T-helper 1 cell treated with Interleukin-12 subunit alpha and Interleukin-12 subunit beta and Interleukin-4 antibody, amounts not matched to agents 30 μg/mL and 1 μg/mL, for 36 hours (primary cell): ENCODE measurements at regions not wholly inside any gene's neighbourhood (a gene's known extent, or its start where the extent isn't known, plus 50 kb on each side); places are given as distances from the start of the nearest gene placed in this dataset.

ENCODE experiments used
- H3K27ac Mint-ChIP-seq: one replicate; pipeline ENCODE4 v1.8.0; 2021; ENCODE audit warnings: mild to moderate bottlenecking, mixed read lengths
- H3K27me3 Mint-ChIP-seq: one replicate; pipeline ENCODE4 v1.8.0; 2021; ENCODE audit warnings: low read depth, mixed read lengths
- H3K36me3 Mint-ChIP-seq: one replicate; pipeline ENCODE4 v1.8.0; 2021; ENCODE audit warnings: low read depth, mixed read lengths
- H3K4me1 Mint-ChIP-seq: one replicate; pipeline ENCODE4 v1.8.0; 2021; ENCODE audit warnings: low read depth, mixed read lengths
- H3K4me3 Mint-ChIP-seq: one replicate; pipeline ENCODE4 v1.8.0; 2021; ENCODE audit warnings: mild to moderate bottlenecking, moderate library complexity, mixed read lengths
- H3K9me3 Mint-ChIP-seq: one replicate; pipeline ENCODE4 v1.8.0; 2021; ENCODE audit warnings: mixed read lengths

DNA sequence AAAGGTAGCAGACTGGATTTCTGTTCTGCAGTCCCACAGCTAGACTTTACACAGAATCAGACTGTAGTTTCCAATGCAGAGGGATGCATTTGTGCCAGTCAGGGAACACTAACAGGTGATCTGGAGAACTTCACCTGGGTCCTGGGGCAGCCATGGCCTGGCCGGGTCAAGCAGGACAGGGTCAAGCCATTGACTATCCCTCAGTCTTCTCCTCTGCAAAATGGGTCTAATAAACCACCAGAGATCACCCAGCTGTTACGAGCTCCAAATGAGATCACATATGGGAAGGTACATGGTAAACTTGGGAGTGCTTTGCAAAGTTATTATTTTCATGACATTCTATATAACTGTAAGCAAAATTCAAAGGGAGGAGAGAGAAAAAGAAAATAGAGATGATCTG, 294.1 kb downstream of the CDCA7 start:
- H3K4me3 Mint-ChIP-seq, result no peak overlapping the region

DNA sequence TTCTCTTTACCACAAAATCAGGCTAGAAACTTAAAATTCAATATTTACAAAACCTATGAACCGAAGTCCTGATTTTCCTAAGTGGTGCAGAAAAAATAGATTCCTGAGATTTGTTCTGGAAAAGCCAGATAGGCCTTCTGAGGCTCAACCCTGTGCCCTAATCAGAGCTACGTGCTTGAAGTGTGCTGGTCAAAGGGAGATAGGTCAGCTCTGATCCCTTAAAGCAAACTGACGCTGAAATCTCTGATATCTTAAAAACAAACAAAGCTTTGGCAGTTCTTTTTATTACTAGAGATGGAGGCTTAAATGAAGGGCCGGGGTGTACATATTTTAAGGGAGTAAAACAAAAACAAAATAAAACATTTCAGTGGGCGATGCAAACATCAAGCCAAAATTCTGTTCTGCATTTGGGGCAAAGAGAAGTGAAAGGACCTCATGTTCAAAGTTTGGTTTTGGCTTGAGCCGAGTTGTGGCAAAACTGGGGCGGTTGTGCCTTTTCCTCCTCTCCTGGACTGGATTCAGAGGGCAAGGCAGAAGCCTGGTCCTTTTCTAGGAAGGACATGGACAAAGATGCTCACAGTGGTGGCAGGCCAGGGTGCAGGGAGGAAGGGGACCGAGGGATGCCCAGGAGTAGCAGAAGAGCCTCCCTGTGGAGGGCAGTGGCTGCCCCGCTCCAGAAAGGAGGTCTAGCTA, 295.0 kb downstream of the CDCA7 start:
- Mint-ChIP-seq H3K4me1 (no peaks in the 10 kb centered on the region), H3K36me3 (no peaks in the 10 kb centered on the region), H3K4me3 (no peak overlapping the region), H3K27me3 (peaks cover 8% of the 10 kb centered on the region), H3K27ac (no peak overlapping the region), H3K9me3 (no peaks in the 10 kb centered on the region)

More for the DNA sequence above, 294.1 kb downstream of the CDCA7 start:
- Mint-ChIP-seq H3K27me3 (peaks cover 8% of the 10 kb centered on the region), H3K9me3 (no peaks in the 10 kb centered on the region), H3K36me3 (no peaks in the 10 kb centered on the region), H3K27ac (no peak overlapping the region), H3K4me1 (no peaks in the 10 kb centered on the region)

DNA sequence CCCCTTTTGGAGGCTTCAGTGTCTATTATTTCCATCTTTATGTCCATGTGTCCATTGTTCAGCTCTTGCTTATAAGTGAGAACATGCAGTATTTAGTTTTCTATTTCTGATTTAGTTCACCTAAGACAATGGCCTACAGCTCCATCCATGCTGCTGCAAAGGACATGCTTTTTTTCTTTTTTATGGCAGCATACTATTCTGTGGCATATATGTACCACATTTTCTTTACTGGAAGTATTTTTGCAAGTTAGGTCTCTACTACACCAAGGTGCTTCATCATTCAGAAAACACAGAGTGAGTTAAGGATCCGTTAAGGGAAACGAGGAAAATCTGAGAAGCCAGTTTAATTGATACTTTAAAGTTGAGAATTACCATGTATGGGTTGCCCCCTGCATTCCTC, 297.2 kb downstream of the CDCA7 start:
- Mint-ChIP-seq H3K36me3 (no peaks in the 10 kb centered on the region), H3K4me3 (no peak overlapping the region), H3K4me1 (no peaks in the 10 kb centered on the region), H3K27me3 (no peaks in the 10 kb centered on the region), H3K9me3 (no peaks in the 10 kb centered on the region), H3K27ac (no peak overlapping the region)

DNA sequence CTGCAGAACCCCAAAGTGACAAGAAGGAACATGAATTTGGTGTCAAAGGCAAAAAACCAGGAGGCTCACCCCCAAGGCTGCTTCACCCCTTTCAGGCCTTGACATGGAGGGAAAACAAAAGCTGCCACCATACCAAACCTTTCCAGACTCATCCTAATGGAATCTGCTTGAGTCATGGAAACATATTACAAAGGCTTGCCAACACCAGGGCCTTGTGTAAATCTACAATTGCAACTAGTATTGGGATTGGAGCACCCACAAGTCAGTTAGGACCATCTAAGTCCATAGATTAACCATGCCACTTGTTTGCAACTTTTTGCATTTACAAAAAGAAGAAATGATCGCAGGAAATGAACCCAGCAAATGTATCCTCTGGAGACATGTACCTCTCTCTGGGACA, 297.6 kb downstream of the CDCA7 start:
- Mint-ChIP-seq H3K4me1 (no peaks in the 10 kb centered on the region), H3K27ac (no peak overlapping the region), H3K27me3 (no peaks in the 10 kb centered on the region), H3K9me3 (no peaks in the 10 kb centered on the region), H3K36me3 (no peaks in the 10 kb centered on the region), H3K4me3 (no peak overlapping the region)

DNA sequence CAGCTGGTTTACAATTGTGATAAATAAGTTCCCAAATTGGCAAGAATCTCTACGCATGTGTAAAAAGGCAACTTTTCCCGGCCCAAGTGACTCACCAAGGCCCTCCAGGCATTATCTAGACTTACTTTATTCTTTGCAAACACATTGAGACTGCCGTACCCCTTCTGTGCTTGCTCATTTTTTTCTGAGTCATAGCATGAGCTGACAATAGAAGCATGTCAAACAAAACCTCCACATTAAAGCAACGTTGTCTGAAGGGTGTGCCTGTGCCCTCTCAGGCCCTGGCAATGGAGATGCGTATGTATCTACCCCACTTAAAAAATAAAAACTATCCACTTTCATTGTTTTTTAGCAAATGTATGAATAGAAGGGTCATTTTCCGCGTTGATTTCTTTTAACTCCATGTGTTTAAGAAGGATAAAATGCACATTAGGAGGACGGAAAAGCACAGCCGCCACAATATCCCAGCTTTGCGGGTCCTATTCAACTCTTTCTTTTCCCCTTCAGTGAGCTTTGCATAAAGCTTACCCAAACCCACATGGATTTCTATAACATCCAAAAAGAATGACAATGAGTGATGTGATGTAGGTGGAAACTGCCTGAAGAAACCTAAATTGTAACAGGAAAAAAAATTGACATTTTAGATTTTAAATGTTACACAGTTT, 298.2 kb downstream of the CDCA7 start:
- no peaks in the 10 kb centered on the region for H3K9me3 Mint-ChIP-seq
- H3K27me3 Mint-ChIP-seq, result no peaks in the 10 kb centered on the region
- no peaks in the 10 kb centered on the region for H3K4me1 Mint-ChIP-seq
- H3K4me3 Mint-ChIP-seq, result no peak overlapping the region
- H3K27ac Mint-ChIP-seq, result no peak overlapping the region
- H3K36me3 Mint-ChIP-seq, result no peaks in the 10 kb centered on the region

DNA sequence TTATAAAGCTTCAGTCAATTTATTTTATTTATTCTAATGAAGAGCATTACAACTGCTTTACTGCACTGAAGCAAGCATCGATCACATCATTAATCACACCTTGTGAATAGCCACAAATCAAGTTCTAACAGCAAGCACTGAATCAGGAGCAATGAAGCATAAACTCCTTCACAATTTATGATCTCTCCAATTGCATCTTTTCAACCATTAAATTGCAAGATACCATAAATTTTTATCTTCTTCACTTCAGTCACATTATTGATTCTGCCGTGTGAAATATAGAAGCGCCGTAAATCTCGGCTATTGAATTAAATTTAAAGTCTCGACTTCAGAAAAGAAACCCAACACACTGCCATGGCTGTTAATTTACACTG, 298.7 kb downstream of the CDCA7 start:
- H3K36me3 Mint-ChIP-seq, result no peaks in the 10 kb centered on the region
- no peaks in the 10 kb centered on the region for H3K27me3 Mint-ChIP-seq
- no peaks in the 10 kb centered on the region for H3K4me1 Mint-ChIP-seq
- H3K9me3 Mint-ChIP-seq, result no peaks in the 10 kb centered on the region
- H3K4me3 Mint-ChIP-seq, result no peak overlapping the region
- H3K27ac Mint-ChIP-seq, result no peak overlapping the region

DNA sequence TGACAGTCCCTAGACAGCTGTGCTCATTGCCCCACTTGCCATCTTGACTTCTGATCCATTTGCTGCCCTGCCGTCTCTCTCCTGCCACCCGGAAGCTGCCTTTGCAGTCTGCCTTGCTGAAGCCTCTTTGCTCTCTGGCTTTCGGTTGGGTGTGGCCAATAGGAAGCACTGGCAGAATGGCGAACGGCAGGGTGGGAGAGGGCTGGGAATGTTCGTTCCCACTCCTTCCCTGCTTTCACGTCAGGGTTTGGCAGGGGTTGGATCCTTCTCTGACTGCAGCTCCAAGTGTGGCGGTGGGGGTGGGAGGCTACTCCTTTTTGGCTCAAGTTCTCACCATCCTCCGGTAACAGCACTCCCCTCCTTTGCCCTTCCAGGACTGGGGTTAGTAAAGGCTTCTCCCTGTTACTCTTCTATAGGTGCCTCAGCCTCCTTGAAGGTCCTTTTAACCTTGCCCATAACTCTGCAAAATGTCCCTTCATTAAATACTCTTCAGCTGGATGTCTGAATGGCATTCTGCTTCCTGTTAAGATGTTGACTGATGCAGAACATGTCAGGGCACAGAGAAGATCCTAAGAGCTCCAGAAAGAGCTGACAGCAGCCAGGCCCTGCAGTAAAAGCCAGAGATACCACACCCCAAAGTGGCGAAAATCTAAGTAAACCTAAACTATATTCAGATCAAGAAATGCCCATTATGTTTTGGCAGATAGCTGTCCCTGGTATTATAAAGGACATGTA, 299.7 kb downstream of the CDCA7 start:
- H3K4me3 Mint-ChIP-seq, result no peak overlapping the region
- H3K9me3 Mint-ChIP-seq, result no peaks in the 10 kb centered on the region
- no peak overlapping the region for H3K27ac Mint-ChIP-seq
- H3K27me3 Mint-ChIP-seq, result no peaks in the 10 kb centered on the region
- H3K36me3 Mint-ChIP-seq, result no peaks in the 10 kb centered on the region
- no peaks in the 10 kb centered on the region for H3K4me1 Mint-ChIP-seq

DNA sequence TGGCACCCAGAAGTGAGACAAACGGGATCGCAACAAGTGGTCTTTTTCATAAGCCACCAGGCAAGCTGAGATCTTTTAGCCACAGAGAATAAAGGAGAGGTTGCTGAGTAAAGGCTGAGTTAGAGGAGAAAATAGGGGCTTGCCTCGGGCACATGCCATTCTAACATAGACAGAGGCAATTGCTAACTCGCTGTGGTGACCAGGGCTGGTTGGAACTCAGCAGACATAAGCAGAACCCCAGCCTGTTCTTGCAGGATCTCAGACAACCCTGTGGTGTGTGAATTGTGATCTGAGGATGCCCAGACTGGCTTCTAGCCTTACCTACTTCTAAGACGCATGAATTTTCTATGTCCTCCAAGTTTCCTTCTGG, 300.2 kb downstream of the CDCA7 start:
- H3K4me1 Mint-ChIP-seq, result no peaks in the 10 kb centered on the region
- no peaks in the 10 kb centered on the region for H3K36me3 Mint-ChIP-seq
- no peak overlapping the region for H3K27ac Mint-ChIP-seq
- H3K27me3 Mint-ChIP-seq, result no peaks in the 10 kb centered on the region
- H3K9me3 Mint-ChIP-seq, result no peaks in the 10 kb centered on the region
- no peak overlapping the region for H3K4me3 Mint-ChIP-seq

DNA sequence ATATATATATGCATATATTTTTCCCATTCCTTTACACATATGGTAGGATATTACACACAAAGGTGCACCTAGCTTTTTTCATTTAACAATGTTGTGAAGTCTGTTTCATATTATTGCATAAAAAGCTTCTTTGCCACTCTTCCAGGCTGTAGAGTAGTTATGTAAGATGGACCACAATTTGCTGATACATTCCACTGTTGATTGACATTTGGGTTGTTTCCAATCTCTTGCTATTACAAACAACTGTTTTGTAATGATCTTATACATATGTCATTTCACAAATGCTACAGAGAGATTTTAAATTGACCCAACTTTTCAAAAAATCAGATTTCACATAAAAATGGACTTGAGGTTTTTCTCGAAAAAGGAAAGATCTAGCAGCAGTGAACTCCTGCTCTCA, 301.4 kb downstream of the CDCA7 start:
- no peaks in the 10 kb centered on the region for H3K4me1 Mint-ChIP-seq
- peaks cover 5% of the 10 kb centered on the region for H3K27me3 Mint-ChIP-seq
- H3K4me3 Mint-ChIP-seq, result no peak overlapping the region
- no peaks in the 10 kb centered on the region for H3K36me3 Mint-ChIP-seq
- no peaks in the 10 kb centered on the region for H3K9me3 Mint-ChIP-seq
- no peak overlapping the region for H3K27ac Mint-ChIP-seq

DNA sequence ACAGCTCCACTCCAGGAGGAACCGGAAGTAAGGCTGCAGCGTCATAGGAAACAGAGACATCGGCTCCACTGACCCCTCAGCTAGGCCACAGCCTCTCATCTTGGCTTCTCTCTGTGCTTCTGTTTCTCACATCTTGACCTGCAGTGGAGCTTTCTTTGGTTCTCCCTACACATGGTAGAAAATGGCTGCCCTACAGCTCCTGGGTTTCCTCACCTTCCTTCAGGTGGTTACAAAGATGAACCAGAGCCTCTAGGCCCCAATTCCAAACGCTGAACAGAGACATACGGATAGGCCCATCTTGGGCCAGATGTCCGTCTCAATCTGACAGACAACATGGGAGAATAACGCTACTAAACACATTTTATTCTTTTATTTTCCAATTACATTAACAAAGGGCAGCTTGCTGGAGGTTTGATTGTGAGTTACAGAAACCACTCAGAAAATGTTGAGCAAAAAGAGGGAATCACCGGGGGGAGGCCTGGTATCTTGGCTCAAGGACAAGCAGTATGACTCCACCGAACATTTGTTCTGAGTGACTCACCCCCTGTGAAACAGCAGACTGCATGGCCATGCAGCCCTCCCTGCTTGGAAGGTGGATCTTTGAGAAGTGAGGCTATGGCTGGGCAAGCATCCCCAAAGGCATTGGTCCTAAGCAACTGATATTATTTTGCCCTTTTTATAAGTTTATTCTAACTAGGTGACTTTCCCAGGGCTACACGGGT, 303.5 kb downstream of the CDCA7 start:
- Mint-ChIP-seq H3K27me3 (peaks cover 14% of the 10 kb centered on the region), H3K27ac (no peak overlapping the region), H3K4me1 (no peaks in the 10 kb centered on the region), H3K4me3 (no peak overlapping the region), H3K9me3 (no peaks in the 10 kb centered on the region), H3K36me3 (no peaks in the 10 kb centered on the region)

DNA sequence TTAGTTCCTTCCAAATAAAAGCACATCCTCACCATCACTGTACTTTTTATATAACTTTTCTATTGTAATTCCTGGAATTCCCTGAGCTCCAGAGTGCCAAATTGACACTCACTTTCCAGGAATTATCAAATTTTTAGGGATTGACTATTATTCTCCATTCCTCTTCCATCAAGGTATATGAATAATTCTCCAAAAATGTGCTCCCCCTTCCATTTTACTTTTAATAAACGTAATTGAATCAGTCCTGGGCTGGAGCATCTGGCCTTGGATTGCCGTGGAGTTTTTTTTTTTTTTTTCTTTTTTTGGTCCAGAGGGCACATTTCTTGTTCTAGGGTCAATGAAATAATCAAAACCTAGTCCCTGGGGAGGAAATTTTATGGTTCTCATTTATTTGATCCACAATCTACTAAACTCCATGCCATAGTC, 304.3 kb downstream of the CDCA7 start:
- H3K4me3 Mint-ChIP-seq, result no peak overlapping the region
- no peak overlapping the region for H3K27ac Mint-ChIP-seq

DNA sequence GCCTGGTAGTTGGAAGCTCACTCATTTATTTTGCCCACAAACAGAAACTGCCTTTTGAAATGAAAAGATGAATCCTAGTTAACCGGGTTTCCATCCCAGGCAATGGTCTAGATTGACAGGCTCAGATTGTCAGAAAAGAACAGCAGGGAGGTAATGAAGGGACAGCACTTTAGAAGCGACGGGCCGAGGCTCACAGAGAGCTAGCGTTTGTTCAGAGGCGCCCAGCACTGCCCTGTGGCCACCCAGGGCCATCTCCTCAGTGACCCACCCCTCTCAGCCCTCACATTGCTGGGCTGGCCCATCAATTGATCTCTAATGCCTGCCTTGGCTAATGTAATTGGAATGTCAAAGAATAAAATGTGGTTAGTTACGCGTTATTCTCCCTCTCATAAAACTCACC, 304.8 kb downstream of the CDCA7 start:
- no peaks in the 10 kb centered on the region for H3K9me3 Mint-ChIP-seq
- peaks cover 21% of the 10 kb centered on the region for H3K27me3 Mint-ChIP-seq
- H3K27ac Mint-ChIP-seq, result no peak overlapping the region
- no peak overlapping the region for H3K4me3 Mint-ChIP-seq
- H3K4me1 Mint-ChIP-seq, result no peaks in the 10 kb centered on the region
- no peaks in the 10 kb centered on the region for H3K36me3 Mint-ChIP-seq

More for the DNA sequence above, 304.3 kb downstream of the CDCA7 start:
- Mint-ChIP-seq H3K9me3 (no peaks in the 10 kb centered on the region), H3K36me3 (no peaks in the 10 kb centered on the region), H3K27me3 (peaks cover 18% of the 10 kb centered on the region), H3K4me1 (no peaks in the 10 kb centered on the region)

DNA sequence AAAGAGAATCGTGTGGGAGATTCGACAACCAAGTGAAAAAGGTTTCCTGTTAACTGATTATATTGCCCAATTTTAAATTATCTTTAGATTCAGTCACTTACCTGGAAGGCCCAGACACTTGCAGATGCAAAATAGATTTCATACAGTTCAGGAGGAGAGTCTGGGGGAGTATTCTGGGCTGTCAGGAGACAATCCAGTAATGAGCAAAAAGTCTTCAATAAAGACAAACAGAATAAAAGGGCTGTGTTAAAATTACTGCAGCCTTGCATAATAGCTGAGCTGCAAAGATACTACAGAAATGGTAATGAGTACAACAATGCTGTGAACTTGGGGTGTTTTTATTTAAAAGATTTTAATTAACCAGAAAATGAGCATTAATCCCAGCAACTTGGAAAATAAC, 303.6 kb downstream of the SP3 start:
- Mint-ChIP-seq H3K4me1 (no peaks in the 10 kb centered on the region), H3K27ac (no peak overlapping the region), H3K4me3 (no peak overlapping the region), H3K36me3 (no peaks in the 10 kb centered on the region), H3K27me3 (peaks cover 21% of the 10 kb centered on the region), H3K9me3 (no peaks in the 10 kb centered on the region)

DNA sequence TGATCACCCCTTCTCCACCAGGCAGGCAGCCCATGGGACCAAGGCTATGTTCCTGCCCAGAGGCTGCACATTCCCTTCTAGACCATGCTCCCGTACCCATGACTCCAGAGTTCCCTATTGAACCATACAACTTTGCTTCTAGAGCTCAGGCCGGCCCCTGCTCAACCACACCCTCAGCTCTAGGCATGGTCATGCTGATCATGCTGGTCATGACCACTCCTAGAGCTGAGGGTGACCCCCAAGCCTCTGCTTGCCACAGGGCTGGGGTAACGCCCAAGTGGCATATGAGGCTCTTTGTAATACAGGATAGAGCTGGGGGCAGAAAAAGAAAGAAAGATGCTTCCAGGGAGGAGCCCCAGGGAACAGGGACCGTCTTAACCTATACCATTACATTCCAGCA, 301.8 kb downstream of the SP3 start:
- H3K27ac Mint-ChIP-seq, result no peak overlapping the region
- H3K27me3 Mint-ChIP-seq, result peaks cover 26% of the 10 kb centered on the region
- H3K36me3 Mint-ChIP-seq, result no peaks in the 10 kb centered on the region
- H3K4me1 Mint-ChIP-seq, result no peaks in the 10 kb centered on the region
- no peak overlapping the region for H3K4me3 Mint-ChIP-seq
- H3K9me3 Mint-ChIP-seq, result no peaks in the 10 kb centered on the region
